SK-N-SH treated with all-trans-retinoic acid at 6 μM for 48 hours (cell line): ENCODE measurements at regions not wholly inside any gene's neighbourhood (a gene's known extent, or its start where the extent isn't known, plus 50 kb on each side); places are given as distances from the start of the nearest gene placed in this dataset.

Source experiments
- ATAC-seq: fragments of 200-7000 bp; cut with Tn5 transposase; 3 replicates; pipeline ENCODE4 v1.9.1; 2020; ENCODE audit warnings: mild to moderate bottlenecking, moderate library complexity
- CSDC2 ChIP-seq: fragments of 250-450 bp; sonication (Bioruptor Pico); IDR thresholded peaks from 2 replicates; pipeline ENCODE4 v1.5.0; 2020; ENCODE audit warnings: mild to moderate bottlenecking, moderate library complexity
- CSRNP3 ChIP-seq: fragments of 250-450 bp; sonication (Bioruptor Pico); IDR thresholded peaks from 2 replicates; pipeline ENCODE4 v1.5.1; 2021; ENCODE audit warnings: mild to moderate bottlenecking, moderate library complexity
- ESRRG ChIP-seq: fragments of 250-450 bp; sonication (Bioruptor Pico); IDR thresholded peaks from 2 replicates; pipeline ENCODE4 v1.6.1; 2021; ENCODE audit warnings: mild to moderate bottlenecking
- ISL1 ChIP-seq: fragments of 250-450 bp; sonication (Bioruptor Pico); IDR thresholded peaks from 2 replicates; pipeline ENCODE4 v2.1.2; 2022; ENCODE audit warnings: mild to moderate bottlenecking, moderate library complexity
- OSR1 ChIP-seq: fragments of 250-450 bp; sonication (Bioruptor Pico); IDR thresholded peaks from 2 replicates; pipeline ENCODE4 v1.8.0; 2022; ENCODE audit warnings: moderate library complexity, mild to moderate bottlenecking, inconsistent platforms
- PATZ1 ChIP-seq: fragments of 250-450 bp; sonication (Bioruptor Pico); IDR thresholded peaks from 2 replicates; pipeline ENCODE4 v1.8.0; 2020; ENCODE audit warnings: mild to moderate bottlenecking, moderate library complexity, borderline replicate concordance
- POU6F1 ChIP-seq: fragments of 250-450 bp; sonication (Bioruptor Pico); IDR thresholded peaks from 2 replicates; pipeline ENCODE4 v1.8.0; 2021; ENCODE audit warnings: low read depth, mild to moderate bottlenecking, moderate library complexity, borderline replicate concordance
- SNAI2 ChIP-seq: fragments of 250-450 bp; sonication (Bioruptor Pico); IDR thresholded peaks from 2 replicates; pipeline ENCODE4 v1.5.0; 2020; ENCODE audit warnings: mild to moderate bottlenecking, moderate library complexity
- TCF4 ChIP-seq: fragments of 250-450 bp; sonication (Bioruptor Pico); IDR thresholded peaks from 2 replicates; pipeline ENCODE4 v1.8.0; 2021; ENCODE audit warnings: mild to moderate bottlenecking, moderate library complexity, borderline replicate concordance
- TOX ChIP-seq: fragments of 250-450 bp; sonication (Bioruptor Pico); IDR thresholded peaks from 2 replicates; pipeline ENCODE4 v1.8.0; 2021; ENCODE audit warnings: mild to moderate bottlenecking, moderate library complexity, borderline replicate concordance
- TSHZ2 ChIP-seq: fragments of 250-450 bp; sonication (Bioruptor Pico); IDR thresholded peaks from 2 replicates; pipeline ENCODE4 v1.5.0; 2020; ENCODE audit warnings: mild to moderate bottlenecking, moderate library complexity
- ZFP3 ChIP-seq: fragments of 250-450 bp; sonication (Bioruptor Pico); IDR thresholded peaks from 2 replicates; pipeline ENCODE4 v1.5.0; 2020; ENCODE audit warnings: mild to moderate bottlenecking, moderate library complexity
- ZNF565 ChIP-seq: fragments of 450-650 bp; formaldehyde crosslinking; conservative IDR thresholded peaks from 2 replicates; pipeline ENCODE4 v1.5.0; 2020; ENCODE audit warnings: low read depth, mild to moderate bottlenecking, moderate library complexity
- ZNF70 ChIP-seq: fragments of 450-650 bp; formaldehyde crosslinking; IDR thresholded peaks from 2 replicates; pipeline ENCODE4 v1.5.0; 2020; ENCODE audit warnings: mild to moderate bottlenecking, moderate library complexity
- ZNF8 ChIP-seq: fragments of 450-650 bp; formaldehyde crosslinking; IDR thresholded peaks from 2 replicates; pipeline ENCODE4 v1.5.0; 2020; ENCODE audit warnings: mild to moderate bottlenecking, moderate library complexity

- no peak for ATAC-seq
- TF ChIP-seq CSRNP3: no peak
- no peak for TF ChIP-seq ZNF565
- no peak for TF ChIP-seq TSHZ2 (CRISPR knock-in tag)
- no peak for TF ChIP-seq CSDC2 (CRISPR knock-in tag)
- TF ChIP-seq SNAI2 (CRISPR knock-in tag): no peak
- no peak for TF ChIP-seq OSR1 (CRISPR knock-in tag)
- TF ChIP-seq POU6F1 (CRISPR knock-in tag): no peak
- TF ChIP-seq ESRRG (CRISPR knock-in tag): no peak
- TF ChIP-seq ZNF70 (CRISPR knock-in tag): no peak
- no peak for TF ChIP-seq TOX (CRISPR knock-in tag)
- no peak for TF ChIP-seq PATZ1 (CRISPR knock-in tag)
- no peak for TF ChIP-seq ISL1 (CRISPR knock-in tag)
- no peak for TF ChIP-seq TCF4 (CRISPR knock-in tag)
- no peak for TF ChIP-seq ZNF8
These were observed 760.2 kb downstream of the VGLL3 start for GRCh38 chr3:86230762-86231161.

GRCh38 chr3:86229775-86230094 lies 761.2 kb downstream of the VGLL3 start:
- ATAC-seq: no peak
- TF ChIP-seq TSHZ2 (CRISPR knock-in tag): no peak
- TF ChIP-seq OSR1 (CRISPR knock-in tag): no peak
- no peak for TF ChIP-seq POU6F1 (CRISPR knock-in tag)
- no peak for TF ChIP-seq ISL1 (CRISPR knock-in tag)
- no peak for TF ChIP-seq ZFP3

GRCh38 chr3:86229086-86229774 lies 761.7 kb downstream of the VGLL3 start:
- TF ChIP-seq PATZ1 (CRISPR knock-in tag): no peak
- TF ChIP-seq TSHZ2 (CRISPR knock-in tag): no peak
- TF ChIP-seq ZNF565: no peak
- no peak for ATAC-seq
